Neural progenitor cell (in vitro differentiated cells): ENCODE measurements at regions not wholly inside any gene's neighbourhood (a gene's known extent, or its start where the extent isn't known, plus 50 kb on each side); places are given as distances from the start of the nearest gene placed in this dataset.

Experiments
- EZH2 ChIP-seq: fragments of 200-600 bp; sonication (generic); IDR thresholded peaks from 2 replicates; pipeline ENCODE4 v1.6.1; 2017; ENCODE audit warnings: antibody characterized with exemption, mild to moderate bottlenecking, moderate library complexity
- TF ChIP-seq, protein P1 (sequence below): fragments of 200-600 bp; sonication (generic); IDR thresholded peaks from 2 replicates; pipeline ENCODE4 v1.5.1; 2017; ENCODE audit warnings: antibody characterized with exemption, mild to moderate bottlenecking

- TF ChIP-seq, protein P1, sequence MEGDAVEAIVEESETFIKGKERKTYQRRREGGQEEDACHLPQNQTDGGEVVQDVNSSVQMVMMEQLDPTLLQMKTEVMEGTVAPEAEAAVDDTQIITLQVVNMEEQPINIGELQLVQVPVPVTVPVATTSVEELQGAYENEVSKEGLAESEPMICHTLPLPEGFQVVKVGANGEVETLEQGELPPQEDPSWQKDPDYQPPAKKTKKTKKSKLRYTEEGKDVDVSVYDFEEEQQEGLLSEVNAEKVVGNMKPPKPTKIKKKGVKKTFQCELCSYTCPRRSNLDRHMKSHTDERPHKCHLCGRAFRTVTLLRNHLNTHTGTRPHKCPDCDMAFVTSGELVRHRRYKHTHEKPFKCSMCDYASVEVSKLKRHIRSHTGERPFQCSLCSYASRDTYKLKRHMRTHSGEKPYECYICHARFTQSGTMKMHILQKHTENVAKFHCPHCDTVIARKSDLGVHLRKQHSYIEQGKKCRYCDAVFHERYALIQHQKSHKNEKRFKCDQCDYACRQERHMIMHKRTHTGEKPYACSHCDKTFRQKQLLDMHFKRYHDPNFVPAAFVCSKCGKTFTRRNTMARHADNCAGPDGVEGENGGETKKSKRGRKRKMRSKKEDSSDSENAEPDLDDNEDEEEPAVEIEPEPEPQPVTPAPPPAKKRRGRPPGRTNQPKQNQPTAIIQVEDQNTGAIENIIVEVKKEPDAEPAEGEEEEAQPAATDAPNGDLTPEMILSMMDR: no peak
- no peak for TF ChIP-seq EZH2
Measured at GRCh38 chr2:145654746-145655145, 1134.8 kb upstream of the ZEB2 start.
